GM19324 (cell line): ENCODE measurements at regions not wholly inside any gene's neighbourhood (a gene's known extent, or its start where the extent isn't known, plus 50 kb on each side); places are given as distances from the start of the nearest gene placed in this dataset.
"Not testable (repeated sequence)": the region's sequence is repeated elsewhere in the genome, so short reads cannot be mapped to it uniquely, and the experiment has no call there.

Experiments
- ATAC-seq: cut with Tn5 transposase; IDR thresholded peaks from one replicate; pipeline ENCODE4 v1.9.1; 2021; ENCODE audit warnings: mild to moderate bottlenecking, moderate library complexity; ENCODE audit not compliant: unreplicated experiment, low FRiP score

DNA sequence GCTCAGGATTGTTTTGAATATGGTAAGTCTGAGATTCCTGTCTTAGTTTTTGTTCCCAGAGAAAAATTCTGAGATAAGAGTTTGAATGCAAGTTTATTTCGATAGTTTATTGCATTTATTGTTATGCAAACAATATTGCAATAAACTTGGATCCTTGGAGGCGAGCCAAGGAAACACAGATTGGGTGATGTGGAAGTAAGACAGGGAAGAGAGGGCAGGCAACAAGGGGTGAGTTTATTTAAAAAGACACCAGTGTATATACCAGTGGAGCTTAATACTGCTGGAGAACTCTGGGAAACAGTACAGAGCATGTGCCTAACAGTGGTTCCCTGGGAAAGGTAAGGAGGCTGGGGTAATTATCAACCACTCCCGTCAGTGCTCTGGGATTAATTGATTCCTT lies 87.5 kb upstream of the NEDD4L start:
- no peak for ATAC-seq

DNA sequence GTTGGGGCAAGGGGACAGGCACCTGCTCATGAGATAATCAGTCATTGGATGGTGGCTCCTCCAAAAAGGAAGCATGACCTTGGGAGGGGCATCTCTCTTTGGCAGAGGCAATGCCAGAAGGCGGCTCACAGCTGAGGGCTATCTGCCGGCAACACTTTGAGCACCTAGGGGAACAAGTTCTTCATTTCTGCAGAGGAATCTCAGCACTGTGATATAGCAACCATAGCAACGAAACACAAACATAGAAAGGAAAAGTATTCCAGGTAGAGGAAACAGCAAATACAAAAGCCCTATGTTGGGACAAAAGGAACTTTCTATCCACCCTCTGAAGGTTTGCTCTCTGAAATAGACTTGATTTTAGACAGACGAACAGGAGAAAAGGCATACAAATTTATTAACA lies 89.1 kb upstream of the NEDD4L start:
- no peak for ATAC-seq

GRCh38 chr18:57953883-57954282 lies 90.1 kb upstream of the NEDD4L start:
- no peak for ATAC-seq

DNA sequence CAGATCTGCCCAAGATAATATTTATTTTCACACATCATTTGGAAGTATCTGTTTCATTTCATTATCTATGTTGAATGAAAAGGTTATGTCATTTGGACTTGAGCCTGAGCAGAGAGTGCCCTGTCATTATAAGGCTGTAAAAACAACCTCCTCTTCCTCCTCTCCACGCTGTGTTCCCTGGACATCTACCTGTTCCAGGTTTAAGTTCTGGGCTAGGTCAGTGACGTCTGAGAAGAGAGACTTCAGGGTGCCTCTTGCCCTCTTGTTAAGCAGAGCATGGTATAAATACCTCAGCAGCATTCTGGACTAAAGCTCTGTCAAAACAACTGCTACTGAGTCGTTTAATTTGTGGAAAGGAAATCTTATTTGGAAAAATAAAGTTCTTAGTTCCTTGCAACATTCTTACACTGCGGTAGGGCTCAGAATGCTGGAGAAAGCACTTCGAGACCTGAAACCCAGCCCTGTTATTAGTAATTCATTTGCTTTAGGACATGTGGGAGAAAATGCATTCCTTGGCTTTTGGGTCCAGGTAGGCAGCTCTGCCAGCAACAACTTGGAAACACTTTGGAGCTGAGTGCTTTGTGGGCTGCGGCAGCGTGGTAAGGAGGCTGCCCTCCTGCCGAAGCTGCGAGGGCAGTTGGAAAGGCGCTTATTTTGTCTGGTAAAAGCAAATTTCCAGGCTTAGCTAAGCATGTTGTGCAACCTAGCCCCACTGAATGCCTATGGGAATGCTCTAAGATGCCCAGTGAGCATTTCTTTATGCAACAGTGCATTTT lies 91.8 kb upstream of the NEDD4L start:
- ATAC-seq: no peak

GRCh38 chr18:57951117-57951796 lies 92.8 kb upstream of the NEDD4L start:
- no peak for ATAC-seq

DNA sequence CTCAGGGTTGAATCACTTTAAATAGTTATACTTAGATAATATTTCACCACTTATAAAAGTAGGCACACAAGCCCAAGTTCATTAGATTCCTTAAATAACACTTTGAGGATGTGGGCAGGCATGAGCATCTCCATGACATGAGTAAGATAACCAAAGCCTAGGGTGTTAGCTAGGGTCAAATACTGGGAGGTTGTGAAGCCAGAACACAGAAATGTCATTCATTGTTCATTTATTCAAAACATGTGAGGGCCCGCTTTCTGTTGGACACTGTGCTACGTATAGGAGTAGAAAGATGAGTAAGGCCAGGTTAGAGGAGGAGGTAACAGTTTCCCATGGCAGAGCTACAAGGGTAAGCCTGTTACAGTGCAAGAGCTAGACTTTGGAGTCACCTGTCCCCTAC lies 93.5 kb upstream of the NEDD4L start:
- ATAC-seq: no peak

DNA sequence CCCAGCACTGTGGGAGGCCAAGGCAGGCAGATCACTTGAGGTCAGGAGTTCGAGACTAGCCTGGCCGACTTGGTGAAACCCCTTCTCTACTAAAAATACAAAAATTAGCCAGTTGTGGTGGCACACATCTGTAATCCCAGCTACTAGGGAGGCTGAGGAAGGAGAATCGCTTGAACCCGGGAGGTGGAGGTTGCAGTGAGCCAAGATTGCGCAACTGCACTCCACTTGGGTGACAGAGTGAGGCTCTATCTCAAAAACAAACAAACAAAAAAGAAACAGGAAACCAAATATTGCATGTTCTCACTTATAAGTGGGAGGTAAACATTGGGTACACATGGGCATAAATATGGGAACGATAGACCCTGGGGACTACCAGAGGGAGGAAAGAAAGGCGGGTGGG lies 94.7 kb upstream of the NEDD4L start:
- ATAC-seq: not testable (repeated sequence)

GRCh38 chr18:57947117-57947516 lies 96.9 kb upstream of the NEDD4L start:
- ATAC-seq: no peak

- ATAC-seq: no peak
Measured at GRCh38 chr18:57943723-57944122, 100.3 kb upstream of the NEDD4L start.

GRCh38 chr18:57942493-57942892 lies 101.5 kb upstream of the NEDD4L start:
- ATAC-seq: no peak

GRCh38 chr18:57941841-57942489 lies 102.1 kb upstream of the NEDD4L start:
- no peak for ATAC-seq

DNA sequence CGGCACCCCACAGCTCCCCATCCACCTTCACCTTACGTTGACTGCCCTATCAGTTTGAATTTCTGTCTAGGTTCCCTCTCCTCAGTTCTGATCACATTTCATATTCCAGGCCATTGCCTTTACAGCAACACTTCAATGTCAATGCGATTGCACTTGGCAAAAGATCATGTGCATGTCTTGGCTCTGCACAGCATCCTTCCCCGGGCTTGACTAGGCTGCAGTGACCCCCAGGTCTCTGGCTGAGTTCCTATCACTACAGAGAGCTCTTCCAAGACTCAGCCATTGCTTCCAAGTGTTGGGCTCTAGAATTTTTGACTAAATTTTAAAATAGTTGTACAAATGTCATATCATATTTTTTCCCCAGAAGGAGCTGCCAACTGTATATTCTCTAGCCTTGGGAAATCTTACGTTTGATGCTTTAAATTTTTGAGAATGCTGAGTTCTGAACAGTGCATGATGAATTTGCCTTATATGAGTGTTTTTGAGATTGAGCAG lies 103.8 kb upstream of the NEDD4L start:
- no peak for ATAC-seq

DNA sequence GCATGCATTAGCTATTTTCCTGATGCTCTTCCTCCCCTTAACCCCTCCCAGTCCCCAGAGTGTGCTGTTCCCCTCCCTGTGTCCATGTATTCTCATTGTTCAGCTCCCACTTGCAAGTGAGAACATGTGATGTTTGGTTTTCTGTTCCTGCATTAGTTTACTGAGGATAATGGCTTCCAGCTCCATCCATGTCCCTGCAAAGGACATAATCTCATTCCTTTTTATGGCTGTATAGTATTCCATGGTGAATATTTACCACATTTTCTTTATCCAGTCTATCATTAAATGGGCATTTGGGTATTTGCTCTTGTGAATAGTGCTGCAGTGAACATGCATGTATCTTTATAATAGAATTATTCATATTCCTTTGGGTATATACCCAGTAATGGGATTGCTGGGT lies 109.7 kb upstream of the NEDD4L start:
- ATAC-seq: not testable (repeated sequence)

- peak; percentile 75 for ATAC-seq
Measured at GRCh38 chr18:57931038-57931437, 113.0 kb upstream of the NEDD4L start.

GRCh38 chr18:57930476-57930875 lies 113.5 kb upstream of the NEDD4L start:
- ATAC-seq: no peak

DNA sequence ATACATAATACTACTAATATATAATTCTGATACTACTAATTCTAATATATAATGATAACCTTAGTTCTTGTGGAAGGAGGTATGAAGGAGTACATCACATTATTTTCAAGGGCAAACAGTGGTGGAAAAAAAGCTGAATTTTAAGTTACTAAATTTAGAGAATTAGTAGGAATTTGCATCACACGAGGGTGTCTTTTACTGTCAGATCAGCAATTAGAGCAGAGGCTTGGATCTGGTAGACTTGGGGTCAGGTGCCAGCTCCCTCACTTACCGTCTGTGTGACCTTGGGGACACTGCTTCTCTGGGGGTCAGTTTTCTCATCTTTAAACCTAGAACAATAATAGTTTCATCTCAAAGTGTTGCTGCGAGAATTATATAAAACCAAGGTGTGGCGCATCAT lies 114.1 kb upstream of the NEDD4L start:
- no peak for ATAC-seq

GRCh38 chr18:57928466-57928865 lies 115.6 kb upstream of the NEDD4L start:
- ATAC-seq: no peak

DNA sequence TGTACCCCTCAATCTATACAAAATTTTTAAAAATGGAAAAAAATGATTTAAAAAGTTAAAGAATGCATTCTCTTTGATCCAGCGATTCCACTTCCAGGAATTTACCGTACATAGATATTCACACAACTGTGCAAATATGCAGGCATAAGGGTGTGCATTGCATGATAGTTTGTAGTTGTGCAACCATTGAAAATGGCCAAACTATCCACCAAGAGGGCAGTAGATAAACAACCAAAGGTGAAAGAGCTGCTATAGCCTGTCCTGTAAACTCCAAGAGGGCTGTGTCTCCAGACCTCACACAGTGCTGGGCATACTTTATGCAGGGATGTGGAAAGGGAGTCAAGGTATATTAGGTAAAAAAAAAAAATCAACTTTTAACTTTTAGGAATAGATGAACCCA lies 116.5 kb upstream of the NEDD4L start:
- ATAC-seq: no peak

GRCh38 chr18:57925706-57926105 lies 118.3 kb upstream of the NEDD4L start:
- ATAC-seq: no peak

DNA sequence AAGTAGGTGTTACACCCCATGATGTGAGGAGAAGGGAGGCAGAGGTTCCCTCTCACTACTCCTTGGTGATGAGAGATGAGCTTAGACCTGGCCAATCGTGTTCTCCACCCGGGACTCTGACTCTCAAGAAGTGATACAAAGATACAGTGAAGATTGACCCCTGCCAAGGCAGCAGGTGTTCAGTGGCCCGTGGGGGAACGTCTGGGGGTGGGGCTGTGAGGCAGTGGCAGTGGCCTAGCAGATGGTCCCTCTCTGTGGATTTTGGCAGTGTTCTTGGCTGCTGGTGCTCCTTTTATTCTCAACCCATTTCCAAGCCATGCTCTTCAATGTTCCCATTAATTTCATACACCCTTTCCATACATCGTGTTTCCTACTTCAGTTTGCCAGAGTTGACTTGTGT lies 120.4 kb upstream of the NEDD4L start:
- no peak for ATAC-seq

DNA sequence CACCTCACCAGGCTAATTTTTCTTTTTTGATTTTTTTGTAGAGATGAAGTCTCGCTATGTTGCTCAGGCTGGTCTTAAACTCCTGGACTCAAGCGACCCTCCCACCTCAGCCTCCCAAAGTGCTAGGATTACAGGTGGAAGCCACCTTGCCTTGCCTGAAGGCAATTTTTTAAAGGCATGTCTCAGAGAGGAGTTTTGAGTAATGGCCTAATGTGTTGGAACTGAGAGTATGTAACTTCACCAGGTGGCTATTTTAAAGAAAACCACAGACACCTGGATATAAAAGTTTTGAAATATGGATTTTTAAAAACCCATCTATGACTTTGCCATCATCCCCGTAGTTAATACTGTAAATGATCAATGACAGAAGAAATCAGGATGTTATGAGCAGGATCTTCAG lies 119.8 kb upstream of the ATP8B1 start:
- ATAC-seq: no peak

DNA sequence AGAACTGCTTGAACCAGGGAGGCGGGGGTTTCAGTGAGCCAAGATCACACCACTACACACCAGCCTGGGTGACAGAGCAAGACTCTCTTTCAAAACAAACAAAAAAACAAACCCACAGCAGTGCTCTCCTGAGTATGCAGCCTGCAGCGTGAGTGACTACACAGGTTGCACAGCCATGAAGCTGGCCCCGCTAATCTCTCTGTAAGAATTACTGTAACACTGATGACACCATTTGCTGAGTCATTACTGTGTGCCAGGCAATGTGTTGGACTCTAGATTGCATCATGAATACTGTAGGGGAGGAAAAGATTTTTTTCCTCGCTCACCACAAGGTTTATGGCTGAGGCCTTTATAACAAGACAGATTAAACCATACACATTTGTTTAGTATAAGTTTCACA lies 118.6 kb upstream of the ATP8B1 start:
- no peak for ATAC-seq
